HG03571 (cell line): ENCODE measurements at regions not wholly inside any gene's neighbourhood (a gene's known extent, or its start where the extent isn't known, plus 50 kb on each side); places are given as distances from the start of the nearest gene placed in this dataset.

ENCODE experiments used
- ATAC-seq: cut with Tn5 transposase; IDR thresholded peaks from one replicate; pipeline ENCODE4 v1.9.1; 2021; ENCODE audit not compliant: unreplicated experiment

- no peak for ATAC-seq
These were observed 229.8 kb downstream of the NFKBIZ start for GRCh38 chr3:102078854-102079808.

GRCh38 chr3:102079809-102080197, 230.5 kb downstream of the NFKBIZ start:
- no peak for ATAC-seq

GRCh38 chr3:102081572-102082289, 232.4 kb downstream of the NFKBIZ start:
- no peak for ATAC-seq

GRCh38 chr3:102083473-102083872, 234.2 kb downstream of the NFKBIZ start:
- no peak for ATAC-seq

- no peak for ATAC-seq
These were observed 234.7 kb downstream of the NFKBIZ start for GRCh38 chr3:102084006-102084405.

GRCh38 chr3:102084704-102085103, 235.4 kb downstream of the NFKBIZ start:
- no peak for ATAC-seq

GRCh38 chr3:102085431-102086176, 236.3 kb downstream of the NFKBIZ start:
- no peak for ATAC-seq

GRCh38 chr3:102087236-102087635, 237.9 kb downstream of the NFKBIZ start:
- ATAC-seq, result no peak

GRCh38 chr3:102089239-102089638, 239.9 kb downstream of the NFKBIZ start:
- ATAC-seq, result no peak

GRCh38 chr3:102089904-102090720, 240.8 kb downstream of the NFKBIZ start:
- no peak for ATAC-seq

- no peak for ATAC-seq
These were observed 241.4 kb downstream of the NFKBIZ start for GRCh38 chr3:102090721-102091045.

- ATAC-seq, result no peak
These were observed 242.0 kb downstream of the NFKBIZ start for GRCh38 chr3:102091358-102091757.

GRCh38 chr3:102092617-102093466, 243.5 kb downstream of the NFKBIZ start:
- ATAC-seq, result no peak

GRCh38 chr3:102094506-102094905, 245.2 kb downstream of the NFKBIZ start:
- no peak for ATAC-seq

- ATAC-seq, result no peak
These were observed 246.1 kb downstream of the NFKBIZ start for GRCh38 chr3:102095383-102095782.

GRCh38 chr3:102096066-102096465, 246.8 kb downstream of the NFKBIZ start:
- no peak for ATAC-seq

GRCh38 chr3:102098130-102098885, 249.0 kb downstream of the NFKBIZ start:
- ATAC-seq, result no peak

- ATAC-seq, result no peak
These were observed 250.6 kb downstream of the NFKBIZ start for GRCh38 chr3:102099913-102100312.

GRCh38 chr3:102102394-102102793, 253.1 kb downstream of the NFKBIZ start:
- ATAC-seq, result no peak
